ENCODE measurements at regions not wholly inside any gene's neighbourhood (a gene's known extent, or its start where the extent isn't known, plus 50 kb on each side); places are given as distances from the start of the nearest gene placed in this dataset.

- TF ChIP-seq PCBP2 (IDR thresholded peaks at IDR 0.05; ENCODE audit: low read depth, low read length, poor library complexity, severe bottlenecking) (no peak), RFX7 (CRISPR knock-in tag; IDR thresholded peaks at IDR 0.05) (no peak), ZC3H8 (IDR thresholded peaks at IDR 0.05) (no peak)
These were observed 70.0 kb downstream of the IRX6 start (continued) for GRCh38 chr16:55393991-55394390.

- H3K4me1 ChIP-seq (replicated peaks in 1 of 2; ENCODE audit: control insufficient read depth in 2 of 2, insufficient read depth in 2 of 2, low read length in 2 of 2), result no peaks in the 10 kb centered on the region
- in situ Hi-C loops (cut with MboI), result no loop called here
- CTCF ChIA-PET (ENCODE audit: low intra/inter-chr PET ratio), result no interaction called here
- H3K9ac ChIP-seq (ENCODE audit: insufficient read depth in 1 of 2, low read depth in 2 of 2, low read length in 2 of 2), result no peak overlapping the region
- WGBS (ENCODE audit: insufficient coverage, low coverage, missing lambda C conversion rate), result 0% methylated on average over 10 of the region's 10 CpGs
- no peak overlapping the region for H3K4me3 ChIP-seq
- intact Hi-C loops (cut with micrococcal nuclease), result no loop called here
- no peak overlapping the region for H2AFZ ChIP-seq (ENCODE audit: low read depth, low read length)
- no peak for DNase-seq (ENCODE audit: extremely low read depth in 1 of 4, low spot score in 3 of 4)
- no TSS peak for BruUV-seq (replicated peaks)
- FAIRE-seq, result no peak
- no peak for TF ChIP-seq BRD4 (IDR thresholded peaks at IDR 0.05)
- no peak for TF ChIP-seq FIP1L1 (IDR thresholded peaks at IDR 0.05; ENCODE audit: low read depth, low read length, poor library complexity, severe bottlenecking)
- TF ChIP-seq CUX1 (CRISPR knock-in tag; IDR thresholded peaks at IDR 0.05), result no peak
- POLR2A ChIA-PET, result interaction anchor here (1.2 kb wide), 1 partner anchor 9 kb away, joined by 3 read pairs; no protein-coding TSS in a partner anchor
- no peak overlapping the region for H3K27ac ChIP-seq (ENCODE audit: extremely low read depth, low read depth, low read length)
- H3K9me3 ChIP-seq (replicated peaks; ENCODE audit: control insufficient read depth, insufficient read depth, low read depth, low read length), result no peaks in the 10 kb centered on the region
- no peaks in the 10 kb centered on the region for H4K20me1 ChIP-seq (replicated peaks; ENCODE audit: control insufficient read depth, insufficient read depth, low read length)
- no peaks in the 10 kb centered on the region for H3K79me2 ChIP-seq (ENCODE audit: control insufficient read depth, insufficient read depth, low read length)
- no peaks in the 10 kb centered on the region for H3K36me3 ChIP-seq (ENCODE audit: control insufficient read depth, insufficient read depth, low read length)
- no peak overlapping the region for H3K4me2 ChIP-seq (ENCODE audit: insufficient read depth, low read length)
- H3K27me3 ChIP-seq (ENCODE audit: control insufficient read depth in 2 of 2, insufficient read depth in 2 of 2, low read length in 2 of 2), result peaks cover 5 to 9% of the 10 kb centered on the region in 2 experiments; a peak in 4 of 5 replicates
- no peak for ATAC-seq
- H3K9me1 ChIP-seq (ENCODE audit: control insufficient read depth, insufficient read depth, low read length), result no peaks in the 10 kb centered on the region
These were observed 74.8 kb downstream of the IRX6 start for GRCh38 chr16:55398762-55399161.
